GM12878 (cell line): ENCODE measurements at regions not wholly inside any gene's neighbourhood (a gene's known extent, or its start where the extent isn't known, plus 50 kb on each side); places are given as distances from the start of the nearest gene placed in this dataset.

Source experiments
- ATAC-seq: fragments of 200-7000 bp; cut with Tn5 transposase; 3 replicates; pipeline ENCODE4 v1.9.1; 2020; ENCODE audit warnings: mild to moderate bottlenecking, moderate library complexity
- BruUV-seq: library from RNA; stranded (reverse); fragments of 400-500 nt; replicated peaks from 2 replicates; lab custom pipeline; 2021; lab: Mats Ljungman, UMichigan
- CTCF ChIA-PET: fragments of 300-600 bp; sonication (Branson Sonifier 250); formaldehyde crosslinking; extraction: SDS; loops from one replicate; lab custom pipeline; 2021; ENCODE audit warnings: inconsistent platforms; lab: Yijun Ruan, JAX
- POLR2A ChIA-PET: fragments of 350-600 bp; formaldehyde crosslinking; extraction: SDS; loops from one replicate; lab custom pipeline; 2021; ENCODE audit warnings: inconsistent platforms; lab: Charles Lee
- RAD21 ChIA-PET: fragments of 300-600 bp; sonication (Branson Sonifier 250); formaldehyde crosslinking; loops from one replicate; lab custom pipeline; 2023; ENCODE audit warnings: antibody characterized with exemption; ENCODE audit not compliant: unreplicated experiment; lab: Charles Lee
- SMC1A ChIA-PET: fragments of 300-600 bp; sonication (Branson Sonifier 250); formaldehyde crosslinking; loops from one replicate; lab custom pipeline; 2023; ENCODE audit not compliant: unreplicated experiment, uncharacterized antibody; lab: Charles Lee
- DNase-seq: peaks from one replicate; pipeline ENCODE4 v3.0.0-alpha.2; 2011; ENCODE audit warnings: low read depth, low spot score
- FAIRE-seq: peaks from 3 replicates; lab custom pipeline; 2011; peaks lifted over from hg19 to GRCh38; lab: Jason Lieb, UNC
- H2AFZ ChIP-seq: 2 replicates; pipeline ENCODE4 v1.6.0; 2011; ENCODE audit warnings: low read depth, low read length, control low read depth; ENCODE audit not compliant: control insufficient read depth
- H3K27ac ChIP-seq: 2 replicates; pipeline ENCODE4 v1.5.1; 2011; ENCODE audit warnings: control low read depth; ENCODE audit not compliant: control insufficient read depth, insufficient read depth
- H3K27me3 ChIP-seq, 2 experiments: replicated peaks in 1 of 2; 2 replicates each; pipeline versions ENCODE4 v1.6.0 to v1.6.1; 2011; ENCODE audit warnings: low read length in 1 of 2; ENCODE audit not compliant: control insufficient read depth in 2 of 2, insufficient read depth in 2 of 2
- H3K36me3 ChIP-seq, 2 experiments: 2 replicates each; pipeline ENCODE4 v1.5.1; 2011; ENCODE audit warnings: low read length in 1 of 2; ENCODE audit not compliant: control insufficient read depth in 2 of 2, insufficient read depth in 2 of 2
- H3K4me1 ChIP-seq: 2 replicates; pipeline ENCODE4 v1.6.1; 2011; ENCODE audit warnings: mild to moderate bottlenecking, low read length, moderate library complexity, mixed read lengths; ENCODE audit not compliant: control insufficient read depth, insufficient read depth
- H3K4me2 ChIP-seq: 2 replicates; pipeline ENCODE4 v1.6.0; 2011; ENCODE audit warnings: control low read depth; ENCODE audit not compliant: control insufficient read depth, insufficient read depth
- H3K4me3 ChIP-seq: fragments of 200-600 bp; sonication (generic); 2 replicates; pipeline ENCODE4 v1.5.1; 2016
- H3K79me2 ChIP-seq: 2 replicates; pipeline ENCODE4 v1.6.0; 2011; ENCODE audit warnings: low read length; ENCODE audit not compliant: control insufficient read depth, insufficient read depth
- H3K9ac ChIP-seq: 2 replicates; pipeline ENCODE4 v1.8.0; 2011; ENCODE audit warnings: low read length, control low read depth, mixed read lengths; ENCODE audit not compliant: control insufficient read depth, insufficient read depth
- H3K9me3 ChIP-seq: replicated peaks from 3 replicates; pipeline ENCODE4 v1.5.1; 2011; ENCODE audit warnings: mild to moderate bottlenecking, low read length; ENCODE audit not compliant: control insufficient read depth, insufficient read depth
- H4K20me1 ChIP-seq: 2 replicates; pipeline ENCODE4 v1.6.0; 2011; ENCODE audit not compliant: control insufficient read depth, insufficient read depth
- BRCA1 ChIP-seq: IDR thresholded peaks from 2 replicates; pipeline ENCODE4 v1.6.1; 2011; ENCODE audit warnings: low read depth, low read length, improper control_type of control experiment
- CHD1 ChIP-seq: IDR thresholded peaks from 2 replicates; pipeline ENCODE4 v1.6.1; 2012; ENCODE audit warnings: low read depth, low read length, improper control_type of control experiment
- IKZF1 ChIP-seq: fragments of 450-650 bp; conservative IDR thresholded peaks from 2 replicates; pipeline ENCODE4 v1.6.1; 2017; ENCODE audit warnings: antibody characterized with exemption, mild to moderate bottlenecking
- JUNB ChIP-seq: IDR thresholded peaks from 2 replicates; pipeline ENCODE4 v1.6.1; 2016; ENCODE audit warnings: antibody characterized with exemption, mild to moderate bottlenecking
- LARP7 ChIP-seq: fragments of 450-650 bp; IDR thresholded peaks from 2 replicates; pipeline ENCODE4 v1.6.1; 2017; ENCODE audit warnings: mild to moderate bottlenecking
- NBN ChIP-seq: fragments of 450-650 bp; IDR thresholded peaks from 2 replicates; pipeline ENCODE4 v1.6.1; 2016
- NKRF ChIP-seq: fragments of 450-650 bp; conservative IDR thresholded peaks from 2 replicates; pipeline ENCODE4 v1.6.1; 2017; ENCODE audit warnings: mild to moderate bottlenecking, moderate library complexity
- STAT3 ChIP-seq: IDR thresholded peaks from 2 replicates; pipeline ENCODE4 v1.6.1; 2011; ENCODE audit warnings: low read depth, low read length, improper control_type of control experiment
- YBX1 ChIP-seq: fragments of 450-650 bp; IDR thresholded peaks from 2 replicates; pipeline ENCODE4 v1.6.1; 2016; ENCODE audit warnings: antibody characterized with exemption
- ZBTB4 ChIP-seq: fragments of 450-650 bp; formaldehyde crosslinking; IDR thresholded peaks from 2 replicates; pipeline ENCODE4 v1.4.0; 2022; ENCODE audit warnings: mild to moderate bottlenecking, moderate library complexity
- ZNF24 ChIP-seq: fragments of 450-650 bp; IDR thresholded peaks from 2 replicates; pipeline ENCODE4 v1.6.1; 2017; ENCODE audit warnings: antibody characterized with exemption, mild to moderate bottlenecking
- WGBS: methylation state at CpG from one replicate; pipeline ENCODE4 v1.1.6; 2016; ENCODE audit warnings: low lambda C conversion rate; ENCODE audit not compliant: insufficient replicate concordance, insufficient coverage; ENCODE audit errors: missing lambda C conversion rate; 5-methylcytosine and 5-hydroxymethylcytosine counted together
- in situ Hi-C: fragments of 300-500 bp; cut with MboI; formaldehyde crosslinking; loops from 9 replicates; pipeline ENCODE4 v1.14.3; 2018; ENCODE audit warnings: mixed read lengths
- intact Hi-C: fragments of 100-400 bp; cut with micrococcal nuclease; formaldehyde crosslinking; loops from one replicate; pipeline ENCODE4 v1.14.2; 2022; ENCODE audit not compliant: unreplicated experiment

GRCh38 chr2:204122425-204122824 is 185.9 kb downstream of the ICOS start:
- TF ChIP-seq ZBTB4 (no peak), BRCA1 (no peak), CHD1 (no peak), JUNB (no peak), ZNF24 (no peak), IKZF1 (no peak), STAT3 (no peak), LARP7 (no peak), NBN (no peak), YBX1 (no peak), NKRF (no peak)
- no peaks in the 10 kb centered on the region for H3K79me2 ChIP-seq
- peaks cover 0 to 3% of the 10 kb centered on the region in 2 experiments; a peak in 1 of 4 replicates for H3K27me3 ChIP-seq
- no peak for ATAC-seq
- in situ Hi-C loops, result no loop called here
- DNase-seq, result no peak
- 3% methylated on average over 4 of the region's 4 CpGs for WGBS
- no peak overlapping the region for H3K27ac ChIP-seq
- FAIRE-seq, result no peak
- H4K20me1 ChIP-seq, result no peaks in the 10 kb centered on the region
- no TSS peak for BruUV-seq
- RAD21 ChIA-PET, result no interaction called here
- H3K4me3 ChIP-seq, result no peak overlapping the region
- SMC1A ChIA-PET, result no interaction called here
- intact Hi-C loops, result no loop called here
- no peak overlapping the region for H3K9ac ChIP-seq
- H2AFZ ChIP-seq, result no peak overlapping the region
- H3K4me1 ChIP-seq, result no peaks in the 10 kb centered on the region
- no peaks in the 10 kb centered on the region for H3K9me3 ChIP-seq
- H3K36me3 ChIP-seq, result no peaks in the 10 kb centered on the region
- POLR2A ChIA-PET, result no interaction called here
- H3K4me2 ChIP-seq, result no peak overlapping the region
- CTCF ChIA-PET, result interaction anchor here (1.1 kb wide), 1 partner anchor 12 kb away, joined by 3 read pairs; no protein-coding TSS in a partner anchor
